GM18498 (cell line): ENCODE measurements at regions not wholly inside any gene's neighbourhood (a gene's known extent, or its start where the extent isn't known, plus 50 kb on each side); places are given as distances from the start of the nearest gene placed in this dataset.

ENCODE experiments used
- ATAC-seq: cut with Tn5 transposase; IDR thresholded peaks from one replicate; pipeline ENCODE4 v1.9.1; 2021; ENCODE audit warnings: mild to moderate bottlenecking, moderate library complexity; ENCODE audit not compliant: unreplicated experiment

DNA sequence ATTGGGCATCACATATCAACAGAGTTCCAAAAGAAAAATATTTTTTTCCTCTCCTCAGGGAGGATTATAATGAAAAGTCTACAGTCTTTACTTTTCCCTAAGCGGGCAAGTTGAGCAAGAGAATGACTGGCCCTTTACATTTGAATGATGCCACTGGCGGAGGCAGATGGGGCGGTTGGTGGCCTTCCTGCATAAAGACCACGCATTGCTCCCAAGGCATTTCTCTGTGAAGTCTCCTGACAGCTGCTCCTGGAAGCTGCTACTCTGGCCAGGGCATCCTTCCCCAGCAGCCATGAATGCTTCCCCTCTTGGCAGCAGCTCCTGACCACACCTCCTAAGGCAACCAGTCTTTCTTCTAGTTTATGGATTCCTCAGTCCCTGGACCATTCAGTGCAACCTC is 161.1 kb upstream of the RRP15 start:
- no peak for ATAC-seq

DNA sequence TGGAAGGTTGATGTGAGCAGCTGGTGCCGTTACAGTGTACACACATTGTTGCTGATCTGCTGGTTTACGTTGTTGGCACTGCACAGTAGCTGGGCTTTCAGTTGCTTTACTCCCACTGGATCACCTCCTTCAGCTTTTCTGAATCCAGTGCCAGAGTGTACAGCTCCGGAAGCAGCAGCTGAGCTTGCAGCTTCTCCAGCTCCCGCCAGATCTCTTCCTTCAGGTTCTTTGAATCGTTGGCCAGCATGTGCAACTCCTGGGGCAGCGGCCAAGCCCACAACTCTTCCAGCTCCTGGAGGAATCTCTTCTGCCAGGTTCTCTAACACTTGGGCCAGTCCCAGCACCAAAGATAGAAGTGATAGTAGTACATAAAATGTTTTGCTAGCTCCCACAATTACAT is 149.7 kb upstream of the RRP15 start:
- no peak for ATAC-seq

DNA sequence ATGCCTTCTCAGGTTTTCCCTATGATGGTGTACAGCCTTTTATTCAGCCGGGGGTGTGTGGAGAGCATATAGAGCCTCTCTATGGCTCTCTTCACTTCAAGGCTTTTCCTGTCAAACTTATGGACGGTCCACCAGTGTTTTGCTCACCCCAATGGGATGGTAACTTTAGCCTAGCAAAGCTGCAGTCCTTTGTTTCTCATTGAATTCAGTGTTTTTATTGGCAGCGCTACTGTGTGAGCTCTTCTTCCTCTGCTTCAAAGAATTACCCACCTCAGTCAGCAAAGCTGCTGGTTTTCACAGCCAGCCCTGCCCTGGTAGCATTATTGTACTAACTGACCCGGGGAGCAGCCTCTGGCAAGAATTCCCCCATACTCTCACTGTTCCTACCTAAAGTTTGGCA is 145.3 kb upstream of the RRP15 start:
- ATAC-seq = no peak

DNA sequence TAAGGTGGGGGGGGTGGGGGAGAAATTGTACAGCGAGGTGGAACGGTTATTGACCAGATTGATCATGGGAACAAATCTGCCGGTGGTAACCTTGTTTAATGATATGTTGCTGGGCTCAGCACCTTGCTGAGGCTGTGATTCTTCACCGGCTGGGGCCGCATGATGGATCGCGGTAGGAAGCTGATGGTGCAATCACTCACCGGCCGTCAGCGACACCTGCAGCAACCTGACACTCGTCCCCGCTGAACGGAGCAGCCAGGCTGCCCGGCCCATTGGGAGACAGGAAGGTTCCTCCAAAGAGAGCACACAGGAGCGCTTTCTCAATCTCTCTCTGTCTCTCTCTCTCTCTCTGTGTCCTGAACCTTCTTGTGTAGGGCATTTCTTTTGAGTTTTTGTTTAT is 128.5 kb upstream of the RRP15 start:
- no peak for ATAC-seq

DNA sequence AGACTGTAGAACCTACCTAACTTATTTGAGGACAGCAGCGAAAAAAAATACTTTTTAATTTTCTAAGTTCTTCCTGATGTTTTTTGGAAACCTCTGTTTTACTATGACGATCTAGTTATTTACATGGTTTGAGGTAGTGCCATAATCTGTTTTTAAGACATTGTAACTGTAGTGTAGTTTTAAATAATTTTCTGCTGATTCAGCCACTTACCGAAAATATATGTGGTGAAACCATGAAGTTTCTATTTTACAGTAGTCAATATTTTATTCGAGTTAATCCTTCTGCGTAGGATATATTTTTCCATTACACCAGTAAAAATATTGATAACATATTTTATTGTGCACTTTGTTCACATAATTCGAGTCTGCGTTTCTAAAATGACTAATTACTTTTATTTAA is 121.7 kb upstream of the RRP15 start:
- no peak for ATAC-seq

DNA sequence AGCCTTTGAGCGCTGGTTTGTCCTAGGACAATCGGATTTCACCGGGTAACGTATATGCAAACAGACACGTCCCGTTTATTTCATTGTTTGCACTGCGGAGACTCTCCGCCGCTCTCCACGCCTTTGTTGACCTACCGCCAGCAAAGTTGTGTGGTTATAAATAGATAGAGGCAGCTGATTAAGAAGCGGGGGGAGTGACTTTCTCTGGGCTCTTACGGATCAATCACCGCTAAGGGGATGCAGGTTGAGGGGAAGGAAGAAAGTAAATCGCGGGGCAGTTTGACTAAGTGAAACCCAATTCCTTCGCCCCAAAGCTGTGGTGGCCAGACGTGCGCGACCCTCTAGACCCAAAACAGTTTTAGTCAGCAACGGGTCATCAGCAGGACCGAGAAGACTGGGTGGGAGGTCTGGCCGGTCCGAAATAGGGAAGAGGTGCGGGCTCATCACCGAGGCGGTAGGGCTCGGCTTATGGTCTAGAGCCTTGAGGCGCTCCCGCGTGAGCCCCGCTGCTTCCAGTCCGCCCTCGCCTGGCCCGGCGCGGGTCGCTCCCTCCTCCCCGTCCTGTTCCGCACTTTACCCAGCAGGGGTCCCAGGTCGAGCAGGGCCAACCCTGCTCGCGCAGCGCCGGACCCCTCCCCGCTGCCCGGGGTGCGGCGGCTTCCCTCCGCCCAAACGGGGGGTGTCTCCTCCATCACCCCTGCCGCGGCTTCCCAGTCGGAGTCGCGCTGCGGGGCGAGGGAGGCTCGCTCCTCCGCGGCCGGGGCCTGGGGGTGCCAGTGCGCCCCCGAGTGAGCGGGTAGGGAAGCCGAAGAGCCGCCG is 120.8 kb upstream of the RRP15 start:
- ATAC-seq = peak; percentile 53

DNA sequence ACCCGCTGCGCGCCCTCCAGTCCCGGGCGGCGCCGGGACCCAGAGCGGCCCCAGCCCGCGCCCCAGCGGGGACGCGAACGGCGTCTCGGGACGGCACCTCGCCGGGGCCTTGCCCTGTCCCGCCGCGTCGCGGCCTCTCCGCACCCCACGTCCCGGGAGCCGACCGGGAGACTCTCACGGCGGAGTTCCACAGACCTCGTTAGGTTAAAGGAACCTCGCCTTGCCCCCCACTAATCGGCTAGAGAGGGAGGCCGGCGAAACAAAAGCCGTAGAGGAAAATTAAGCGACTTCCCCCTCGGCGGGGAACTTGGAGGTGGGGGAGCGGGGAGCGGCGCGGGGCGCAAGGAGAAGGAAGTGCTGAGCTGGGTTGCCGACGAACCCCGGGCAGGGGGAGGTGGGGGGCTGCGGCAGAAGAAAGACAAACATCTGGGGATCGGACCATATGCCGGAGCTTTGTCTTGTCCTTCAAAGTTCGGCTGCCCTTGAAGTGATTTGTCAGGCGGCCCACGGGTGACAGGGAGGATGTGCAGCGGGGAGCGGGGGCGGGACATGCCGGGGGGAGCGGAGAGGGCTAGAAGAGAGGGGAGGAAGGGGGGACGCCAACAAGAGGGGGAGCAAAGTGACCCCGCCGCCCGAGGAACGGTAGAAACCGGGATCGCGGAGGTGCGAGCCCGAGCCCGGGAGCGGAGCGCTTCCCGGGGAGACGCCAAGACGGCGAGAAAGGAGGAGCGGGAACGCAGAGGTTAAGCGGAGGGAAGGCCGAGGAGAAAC is 120.0 kb upstream of the RRP15 start:
- peak; percentile 55 for ATAC-seq

DNA sequence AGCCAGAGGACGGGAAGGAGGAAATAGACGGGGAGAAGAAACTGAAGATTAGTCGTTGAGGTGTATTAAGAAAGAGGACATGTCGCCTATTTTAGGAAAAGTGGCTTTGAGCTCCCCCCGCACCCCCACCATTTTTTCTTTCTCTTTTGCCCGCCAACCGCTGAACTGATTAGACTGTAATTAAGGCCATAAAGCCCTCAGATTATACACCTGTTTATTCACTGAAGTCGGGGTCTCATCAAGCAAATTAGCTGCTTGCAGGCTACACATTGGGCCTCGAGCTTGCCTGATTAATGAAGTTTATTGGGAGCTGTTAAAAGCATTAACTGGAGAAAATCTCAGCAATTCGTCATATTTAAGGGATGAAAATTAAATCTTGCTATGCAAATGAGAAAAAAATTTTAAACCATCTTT is 119.4 kb upstream of the RRP15 start:
- no peak for ATAC-seq

DNA sequence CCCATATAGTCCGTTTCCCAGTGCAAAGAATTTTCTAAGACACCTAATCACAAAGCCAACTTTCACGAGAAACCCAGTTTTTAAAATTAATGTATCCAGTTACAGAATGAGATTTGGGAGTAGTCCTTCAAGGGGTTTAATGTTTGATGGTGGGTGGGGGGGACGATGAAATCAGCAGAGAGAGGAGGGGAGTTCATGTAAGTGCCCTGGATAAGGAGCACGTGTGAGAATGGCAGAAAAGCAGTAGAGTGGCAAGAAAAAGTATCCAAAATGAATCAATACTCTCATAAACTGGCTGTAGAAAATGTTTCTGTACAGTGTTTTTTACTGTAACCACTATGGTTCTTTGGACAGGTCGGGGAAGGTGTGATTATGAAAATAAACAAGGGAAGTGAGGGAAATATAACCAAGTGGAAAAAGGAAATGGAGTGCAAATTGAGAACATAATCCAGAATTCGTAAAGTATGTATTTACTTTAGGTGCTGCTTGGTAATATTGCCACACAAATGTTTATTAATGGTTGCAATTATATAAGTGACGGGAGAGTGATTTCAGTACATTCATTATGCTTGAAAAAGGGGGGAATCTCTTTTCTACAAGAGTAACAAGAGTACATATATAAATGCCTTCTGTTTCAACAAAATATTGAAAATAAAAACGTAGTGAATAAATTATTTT is 118.7 kb upstream of the RRP15 start:
- ATAC-seq = no peak

DNA sequence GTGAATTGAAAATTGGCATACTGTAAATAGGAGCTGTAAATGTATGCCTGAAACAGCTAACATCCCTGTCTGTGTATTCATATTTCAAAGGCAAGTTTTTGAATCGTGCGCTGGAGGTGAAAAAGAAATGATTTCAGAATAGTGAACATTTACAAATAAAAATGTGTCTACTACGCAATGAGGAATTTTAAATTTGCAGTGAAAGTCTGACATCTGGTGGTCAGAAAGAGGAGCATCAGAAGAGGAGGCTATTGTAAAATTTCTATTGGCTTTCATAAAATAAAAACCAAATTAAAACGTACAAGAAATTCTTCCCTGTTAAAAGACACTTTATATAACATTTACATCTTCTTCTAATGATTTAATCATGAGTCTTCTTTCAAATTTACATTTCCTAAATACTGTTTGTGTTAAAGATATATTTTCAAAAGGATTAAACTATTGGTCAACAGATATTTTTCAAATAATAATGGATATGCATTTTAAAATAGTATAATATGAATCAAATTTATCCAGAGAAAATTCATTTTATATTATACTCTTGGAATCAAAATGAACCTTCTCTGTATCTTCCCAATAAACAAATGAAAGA is 113.7 kb upstream of the RRP15 start:
- ATAC-seq = no peak

DNA sequence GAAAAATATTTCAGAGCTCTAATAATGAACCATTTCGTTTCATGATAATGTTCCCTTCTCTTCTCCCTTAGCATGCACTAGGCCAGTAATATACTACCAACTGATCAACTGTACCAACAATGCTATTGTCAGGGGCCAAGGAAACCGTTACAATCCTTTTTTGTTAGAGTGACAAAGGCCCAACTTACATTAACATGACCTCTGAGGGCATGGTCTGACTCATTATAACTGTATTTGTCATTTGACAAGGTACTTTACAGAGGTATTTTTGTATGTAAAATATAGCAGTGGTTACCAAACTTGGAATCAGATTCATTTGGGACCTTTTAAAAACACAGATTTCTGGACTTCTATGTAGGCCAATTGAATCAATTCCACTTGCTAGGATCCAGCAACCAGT is 102.6 kb upstream of the RRP15 start:
- no peak for ATAC-seq

DNA sequence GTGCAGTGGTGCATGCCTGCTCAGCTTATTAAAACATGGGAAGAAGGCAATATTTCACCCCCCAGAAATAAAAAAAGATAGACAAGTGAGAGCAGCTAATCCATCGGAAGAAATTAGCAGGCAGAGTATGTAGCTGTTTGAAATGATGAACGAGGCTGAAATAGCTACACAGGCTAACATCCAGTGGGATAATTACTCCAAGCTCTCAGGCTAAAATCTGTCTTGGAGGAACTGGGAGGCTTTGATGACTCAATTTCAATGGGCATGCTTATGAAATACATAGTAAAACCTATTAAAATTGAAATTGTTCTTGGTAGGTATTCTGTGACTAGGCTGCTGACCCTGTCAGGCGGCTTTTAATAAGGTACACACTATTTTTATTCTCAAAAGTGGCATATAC is 84.1 kb upstream of the RRP15 start:
- no peak for ATAC-seq

DNA sequence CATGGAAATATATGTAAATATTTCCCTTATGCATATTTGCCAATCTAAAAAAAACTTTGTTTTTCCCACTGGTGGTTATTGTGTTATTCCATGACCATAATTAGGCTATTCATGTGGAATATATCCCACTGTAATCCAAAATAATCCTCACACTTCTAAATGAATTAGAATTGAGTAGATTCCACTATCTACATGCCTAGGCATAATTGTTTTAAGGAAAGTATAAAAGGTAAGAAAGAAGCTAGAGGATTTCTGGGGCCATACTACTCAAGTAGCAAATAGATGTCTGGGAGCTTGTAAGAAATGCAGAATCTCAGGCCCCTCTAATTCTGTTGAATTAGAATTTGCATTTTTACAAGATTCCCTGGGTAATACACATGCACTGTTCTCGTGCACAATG is 83.5 kb upstream of the RRP15 start:
- ATAC-seq = no peak

DNA sequence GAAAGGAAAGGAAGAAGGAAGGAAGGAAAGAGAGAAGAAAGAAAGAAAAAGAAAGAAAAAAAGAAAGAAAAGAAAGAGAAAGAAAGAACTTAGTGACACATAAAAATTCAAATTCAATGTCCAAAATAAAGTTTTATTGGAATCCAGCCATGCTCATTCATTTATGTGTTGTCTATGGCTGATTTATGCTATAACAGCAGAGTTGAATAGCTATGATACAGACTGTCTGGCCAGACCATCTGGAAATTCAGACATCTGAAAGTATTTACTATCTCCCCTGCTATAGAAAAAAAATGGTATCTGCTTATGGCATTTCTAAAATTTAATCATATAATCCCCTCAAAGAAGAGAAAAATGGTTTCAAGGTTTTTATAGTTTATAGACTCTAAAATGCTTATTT is 79.4 kb upstream of the RRP15 start:
- ATAC-seq = no peak

DNA sequence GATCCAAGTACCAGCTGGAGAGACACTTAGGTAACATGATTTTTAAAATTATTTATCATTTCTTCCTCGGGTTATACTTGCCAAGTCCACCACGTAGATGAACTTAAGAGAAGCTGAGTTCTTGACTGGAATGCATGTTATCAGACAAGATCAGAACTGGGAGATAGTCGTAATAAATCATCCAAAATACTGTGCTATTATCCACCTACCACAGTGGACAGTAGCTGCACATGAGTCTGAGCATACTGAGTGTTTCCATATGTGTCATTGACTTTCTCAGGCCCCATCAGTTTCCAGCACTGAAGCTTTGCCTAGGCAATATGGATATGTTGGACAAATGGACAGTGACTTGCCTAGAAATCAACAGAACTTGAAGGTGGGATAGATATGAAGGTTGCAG is 77.9 kb upstream of the RRP15 start:
- no peak for ATAC-seq

DNA sequence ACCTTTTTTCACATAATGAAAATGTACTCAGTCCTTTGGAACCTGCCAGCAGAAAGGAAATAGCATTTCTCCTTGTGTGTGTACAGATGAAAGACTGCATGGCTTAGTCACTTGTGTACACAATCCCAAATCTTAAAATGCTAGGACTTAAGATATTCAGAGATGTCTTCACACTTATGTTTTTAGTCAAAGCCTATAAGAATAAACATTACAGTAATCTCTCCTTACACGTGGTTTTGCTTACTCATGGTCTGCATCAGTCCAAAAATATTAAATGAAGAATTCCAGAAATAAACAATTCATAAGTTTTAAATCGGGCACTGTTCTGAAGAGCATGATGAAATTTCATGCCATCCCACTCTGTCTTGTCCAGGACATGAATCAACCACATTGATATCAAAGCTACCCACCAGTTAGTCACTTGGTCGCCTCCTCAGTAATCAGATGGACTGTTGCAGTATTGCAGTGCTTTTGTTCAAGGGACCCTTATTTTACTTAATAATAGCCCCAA is 75.7 kb upstream of the RRP15 start:
- no peak for ATAC-seq

DNA sequence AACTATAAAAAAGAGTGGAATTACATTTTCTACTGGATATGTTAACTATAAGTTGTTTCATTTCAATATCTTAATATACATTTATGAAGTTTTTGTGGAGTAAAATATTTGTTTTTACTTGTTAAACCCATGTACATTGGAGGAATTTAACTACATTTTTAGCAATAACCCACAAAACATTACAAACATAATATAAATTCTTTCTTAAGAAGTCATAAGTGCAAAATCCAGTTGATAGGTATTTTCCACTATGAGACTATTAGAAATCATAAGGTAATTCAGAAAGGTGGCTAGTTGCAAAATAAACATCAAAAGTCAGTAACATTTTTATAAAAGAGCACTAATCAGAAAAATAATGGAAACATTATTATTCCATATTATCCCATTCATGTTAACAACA is 73.9 kb upstream of the RRP15 start:
- ATAC-seq = no peak

DNA sequence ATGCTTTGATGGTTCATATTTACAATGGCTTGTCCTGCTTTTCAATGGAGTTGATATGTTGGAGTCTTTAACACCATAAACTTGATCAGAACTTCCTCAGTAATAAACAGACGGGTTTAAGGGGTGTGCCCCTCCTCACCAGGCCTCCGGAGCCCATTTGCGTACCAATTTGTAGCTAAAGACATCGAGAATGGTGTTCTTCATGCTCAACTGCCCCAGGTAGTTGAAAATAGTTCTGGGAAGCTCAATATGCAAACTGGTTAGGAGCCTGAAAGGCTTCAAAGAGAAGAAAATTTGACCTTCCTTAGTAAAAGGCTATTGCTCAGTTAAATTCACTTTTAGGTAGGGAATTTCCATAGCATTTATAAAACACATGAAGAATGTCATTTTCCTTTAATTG is 68.1 kb upstream of the RRP15 start:
- no peak for ATAC-seq

DNA sequence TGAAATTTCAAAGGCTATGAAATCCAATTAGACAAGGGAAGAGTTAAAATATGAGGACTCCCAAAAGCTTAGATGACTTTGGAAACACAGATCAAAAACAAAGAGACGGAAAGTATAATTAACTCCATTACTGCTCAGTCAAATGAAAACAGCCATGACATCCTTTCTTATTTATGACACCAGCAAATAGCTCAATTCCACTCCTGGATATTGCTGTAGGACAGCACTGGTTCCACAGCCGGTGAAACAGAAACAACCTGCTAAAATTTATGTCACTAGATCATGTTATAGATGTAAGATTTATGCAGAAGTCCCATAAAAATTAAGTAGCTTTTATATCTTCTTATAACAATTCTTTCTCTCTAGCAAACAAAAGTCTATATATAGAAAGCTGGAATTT is 65.6 kb upstream of the RRP15 start:
- ATAC-seq = no peak

DNA sequence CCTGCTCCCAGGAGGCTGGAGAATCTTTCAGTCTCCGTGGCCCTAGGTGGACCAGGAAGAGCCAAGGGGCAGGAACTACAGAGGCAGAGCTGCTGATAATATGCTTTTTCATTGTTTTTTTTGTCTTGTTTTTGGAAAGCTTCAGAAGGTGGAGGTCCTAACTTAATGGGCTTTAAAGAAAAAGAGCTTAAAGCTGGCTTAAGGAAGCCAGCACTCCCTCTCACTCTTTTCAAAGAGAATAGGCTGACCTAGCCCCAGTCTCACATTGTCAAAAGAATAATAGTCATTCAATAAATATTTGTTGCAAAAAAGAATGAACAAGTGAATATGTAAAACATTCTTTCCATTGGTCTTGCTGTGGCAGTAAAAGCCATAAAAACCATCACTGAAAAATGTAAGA is 61.0 kb upstream of the RRP15 start:
- no peak for ATAC-seq

DNA sequence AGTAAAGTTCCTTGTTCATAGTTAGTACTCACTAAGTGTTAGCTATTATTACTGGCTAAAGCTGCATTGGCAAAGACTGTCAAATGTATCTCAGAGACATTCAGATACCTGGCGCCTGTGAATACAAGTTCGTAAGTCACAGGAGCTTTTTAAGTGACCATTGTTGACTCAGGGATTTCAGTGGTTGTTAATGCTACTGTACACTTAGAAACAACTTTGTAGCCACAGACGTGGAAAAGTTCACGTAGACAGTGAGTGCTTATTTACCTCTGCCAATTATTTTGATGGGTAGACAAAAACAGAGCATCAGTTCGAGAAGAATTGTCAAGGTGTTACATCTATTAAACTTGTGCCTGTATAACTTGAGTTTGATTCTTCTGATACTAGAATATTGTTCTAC is 59.1 kb upstream of the RRP15 start:
- no peak for ATAC-seq
